GM23338 (cell line): ENCODE measurements at regions not wholly inside any gene's neighbourhood (a gene's known extent, or its start where the extent isn't known, plus 50 kb on each side); places are given as distances from the start of the nearest gene placed in this dataset.
"Not testable (repeated sequence)": the region's sequence is repeated elsewhere in the genome, so short reads cannot be mapped to it uniquely, and the experiment has no call there.

Source experiments
- CREB1 ChIP-seq: fragments of 250-450 bp; sonication (Bioruptor Pico); IDR thresholded peaks from 2 replicates; pipeline ENCODE4 v1.5.0; 2020; ENCODE audit warnings: low read depth, mild to moderate bottlenecking, moderate library complexity
- CTCF ChIP-seq, 2 experiments: fragments of 200-600 bp in 1 of 2; sonication (generic) in 1 of 2; conservative IDR thresholded peaks; 2 replicates each; pipeline versions ENCODE4 v1.5.1 to v1.6.1; 2016 to 2017; ENCODE audit warnings: antibody characterized with exemption in 2 of 2, low read depth in 2 of 2, mild to moderate bottlenecking in 2 of 2, moderate library complexity in 1 of 2
- ETS1 ChIP-seq: IDR thresholded peaks from 2 replicates; pipeline ENCODE4 v1.6.1; 2016; ENCODE audit warnings: antibody characterized with exemption
- EZH2 ChIP-seq: fragments of 200-600 bp; sonication (generic); IDR thresholded peaks from one replicate; pipeline ENCODE4 v1.8.0; 2017; ENCODE audit warnings: antibody characterized with exemption, mild to moderate bottlenecking, low read depth; ENCODE audit not compliant: unreplicated experiment
- EZH2phosphoT487 ChIP-seq: fragments of 200-600 bp; sonication (generic); IDR thresholded peaks from one replicate; pipeline ENCODE4 v1.8.1; 2018; ENCODE audit warnings: antibody characterized with exemption; ENCODE audit not compliant: unreplicated experiment
- NANOG ChIP-seq: IDR thresholded peaks from 2 replicates; pipeline ENCODE4 v1.6.1; 2016; ENCODE audit warnings: antibody characterized with exemption, borderline replicate concordance
- POLR2AphosphoS5 ChIP-seq: IDR thresholded peaks from 2 replicates; pipeline ENCODE4 v1.6.1; 2016; ENCODE audit warnings: antibody characterized with exemption, low read depth
- REST ChIP-seq: IDR thresholded peaks from one replicate; pipeline ENCODE4 v1.6.1; 2018; ENCODE audit warnings: antibody characterized with exemption; ENCODE audit not compliant: unreplicated experiment

GRCh38 chr7:114076392-114077157, 157.8 kb upstream of the PPP1R3A start:
- not testable (repeated sequence) for TF ChIP-seq ETS1; CTCF (conservative IDR thresholded peaks at IDR 0.05; ENCODE audit: low read depth in 2 of 2); CREB1 (CRISPR knock-in tag); POLR2AphosphoS5; REST; EZH2; EZH2phosphoT487; NANOG
